NB4 (cell line): ENCODE measurements at regions not wholly inside any gene's neighbourhood (a gene's known extent, or its start where the extent isn't known, plus 50 kb on each side); places are given as distances from the start of the nearest gene placed in this dataset.

ENCODE experiments used
- CTCF ChIP-seq: IDR thresholded peaks from one replicate; pipeline ENCODE4 v1.5.1; 2012; ENCODE audit warnings: low read depth, low read length
- MAX ChIP-seq: IDR thresholded peaks from 2 replicates; pipeline ENCODE4 v1.6.1; 2011; ENCODE audit warnings: low read depth, low read length
- POLR2A ChIP-seq: IDR thresholded peaks from 2 replicates; pipeline ENCODE4 v1.6.1; 2011; ENCODE audit warnings: mild to moderate bottlenecking; ENCODE audit not compliant: insufficient read length; ENCODE audit errors: extremely low read depth

- TF ChIP-seq CTCF (no peak), POLR2A (no peak), MAX (no peak)
These were observed 344.6 kb downstream of the C12orf75 start for GRCh38 chr12:105674871-105675699.
